K562 (cell line): ENCODE measurements at regions not wholly inside any gene's neighbourhood (a gene's known extent, or its start where the extent isn't known, plus 50 kb on each side); places are given as distances from the start of the nearest gene placed in this dataset.

Experiments used
- DACH1 ChIP-seq: fragments of 450-650 bp; IDR thresholded peaks from 2 replicates; pipeline ENCODE4 v1.6.1; 2018; ENCODE audit not compliant: partially characterized antibody
- HDAC8 ChIP-seq: fragments of 450-650 bp; IDR thresholded peaks from 2 replicates; pipeline ENCODE4 v1.6.1; 2016; ENCODE audit warnings: mild to moderate bottlenecking, missing genetic modification characterization, moderate library complexity, missing compliant biosample characterization
- KHSRP ChIP-seq: fragments of 450-650 bp; IDR thresholded peaks from 2 replicates; pipeline ENCODE4 v1.6.1; 2017
- MEF2D ChIP-seq: conservative IDR thresholded peaks from 2 replicates; pipeline ENCODE4 v1.6.1; 2016; ENCODE audit warnings: low read depth, missing genetic modification characterization, missing compliant biosample characterization
- NONO ChIP-seq, 2 experiments: fragments of 200-400 bp in 1 of 2; fragments of 450-650 bp in 1 of 2; formaldehyde crosslinking in 1 of 2; IDR thresholded peaks; 2 replicates each; pipeline ENCODE4 v1.6.1; 2017; ENCODE audit warnings: low read depth in 2 of 2, mild to moderate bottlenecking in 2 of 2, moderate library complexity in 2 of 2, low read length in 1 of 2
- NR1H2 ChIP-seq: sonication (generic); formaldehyde crosslinking; IDR thresholded peaks from 2 replicates; pipeline ENCODE4 v1.4.0; 2020; ENCODE audit warnings: mild to moderate bottlenecking, missing genetic modification reagents
- PHF20 ChIP-seq: fragments of 450-650 bp; IDR thresholded peaks from 2 replicates; pipeline ENCODE4 v1.6.1; 2018; ENCODE audit not compliant: partially characterized antibody
- POLR2AphosphoS2 ChIP-seq: IDR thresholded peaks from 2 replicates; pipeline ENCODE4 v1.6.1; 2012; ENCODE audit warnings: low read length, improper control_type of control experiment
- POU5F1 ChIP-seq: fragments of 150-350 bp; IDR thresholded peaks from 2 replicates; pipeline ENCODE4 v1.6.1; 2014; ENCODE audit warnings: borderline replicate concordance, low read length, low read depth, mild to moderate bottlenecking; ENCODE audit not compliant: partially characterized antibody
- SIX5 ChIP-seq, 2 experiments: IDR thresholded peaks; 2 replicates each; pipeline ENCODE4 v1.6.1; 2011; ENCODE audit warnings: low read length in 2 of 2, borderline replicate concordance in 1 of 2, low read depth in 1 of 2, mild to moderate bottlenecking in 1 of 2, moderate library complexity in 1 of 2; ENCODE audit not compliant: insufficient read depth in 1 of 2
- TAF9B ChIP-seq: fragments of 450-650 bp; IDR thresholded peaks from 2 replicates; pipeline ENCODE4 v1.6.1; 2018; ENCODE audit warnings: mild to moderate bottlenecking; ENCODE audit not compliant: partially characterized antibody
- TRIM24 ChIP-seq, 2 experiments: fragments of 450-650 bp; IDR thresholded peaks; 2 replicates each; pipeline ENCODE4 v1.6.1; 2016
- ZNF146 ChIP-seq: IDR thresholded peaks from one replicate; pipeline ENCODE4 v1.6.1; 2018; ENCODE audit warnings: missing compliant biosample characterization; ENCODE audit not compliant: unreplicated experiment
- ZNF584 ChIP-seq: fragments of 200-800 bp; sonication (Bioruptor generic); IDR thresholded peaks from 2 replicates; pipeline ENCODE4 v1.6.1; 2016; ENCODE audit warnings: low read depth, mild to moderate bottlenecking, missing genetic modification characterization, missing compliant biosample characterization
- TF ChIP-seq, protein P1 (sequence below): sonication (generic); formaldehyde crosslinking; IDR thresholded peaks from 2 replicates; pipeline ENCODE4 v1.8.0; 2023; ENCODE audit warnings: mild to moderate bottlenecking, missing genetic modification reagents
- TF ChIP-seq, protein P2 (sequence below), 2 experiments: IDR thresholded peaks in 1 of 2; conservative IDR thresholded peaks in 1 of 2; 2 replicates each; pipeline ENCODE4 v1.6.1; 2016; ENCODE audit warnings: low read depth in 2 of 2, mild to moderate bottlenecking in 1 of 2, missing compliant biosample characterization in 1 of 2, missing genetic modification characterization in 1 of 2, moderate library complexity in 1 of 2
- TF ChIP-seq, protein P3 (sequence below): fragments of 250-450 bp; sonication (Bioruptor Pico); IDR thresholded peaks from 2 replicates; pipeline ENCODE4 v1.8.0; 2022; ENCODE audit warnings: inconsistent platforms, mild to moderate bottlenecking, moderate library complexity, borderline replicate concordance
- TF ChIP-seq, protein P4 (sequence below): fragments of 250-450 bp; sonication (Bioruptor Pico); IDR thresholded peaks from 2 replicates; pipeline ENCODE4 v1.4.0; 2020; ENCODE audit warnings: mild to moderate bottlenecking

DNA sequence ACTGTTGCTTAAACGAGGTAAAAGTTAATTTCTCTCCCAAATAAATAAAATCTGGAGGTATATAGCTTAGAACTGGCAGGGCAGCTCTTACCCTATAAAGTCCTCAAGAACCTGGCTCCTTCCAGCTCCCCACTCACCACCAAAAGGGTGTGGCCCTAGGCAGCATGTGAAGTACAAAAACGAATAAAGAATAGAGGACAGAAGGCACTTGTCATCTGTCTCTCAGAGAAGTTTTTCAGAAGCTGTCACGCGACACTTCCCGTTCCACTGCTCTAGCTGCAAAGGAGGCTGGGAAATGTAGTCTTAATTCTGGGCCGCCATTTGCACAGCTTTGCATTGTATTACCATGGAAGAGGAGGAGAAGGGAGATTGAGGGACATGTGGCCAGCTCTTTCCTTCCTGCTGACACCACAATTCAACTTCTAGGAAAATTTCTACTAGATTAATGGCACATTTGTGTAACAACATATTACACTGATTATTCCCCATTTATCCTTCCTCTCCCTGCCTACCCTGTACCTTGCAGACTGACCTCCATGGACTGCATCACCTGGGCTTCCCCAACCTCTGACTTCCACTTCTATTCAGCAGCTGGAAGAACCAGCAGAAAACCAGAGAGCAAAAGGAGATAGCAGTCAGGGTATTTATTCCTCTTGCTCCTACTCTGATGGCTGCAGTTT lies 62.2 kb downstream of the CCDC71L start (continued):
- TF ChIP-seq, protein P1, sequence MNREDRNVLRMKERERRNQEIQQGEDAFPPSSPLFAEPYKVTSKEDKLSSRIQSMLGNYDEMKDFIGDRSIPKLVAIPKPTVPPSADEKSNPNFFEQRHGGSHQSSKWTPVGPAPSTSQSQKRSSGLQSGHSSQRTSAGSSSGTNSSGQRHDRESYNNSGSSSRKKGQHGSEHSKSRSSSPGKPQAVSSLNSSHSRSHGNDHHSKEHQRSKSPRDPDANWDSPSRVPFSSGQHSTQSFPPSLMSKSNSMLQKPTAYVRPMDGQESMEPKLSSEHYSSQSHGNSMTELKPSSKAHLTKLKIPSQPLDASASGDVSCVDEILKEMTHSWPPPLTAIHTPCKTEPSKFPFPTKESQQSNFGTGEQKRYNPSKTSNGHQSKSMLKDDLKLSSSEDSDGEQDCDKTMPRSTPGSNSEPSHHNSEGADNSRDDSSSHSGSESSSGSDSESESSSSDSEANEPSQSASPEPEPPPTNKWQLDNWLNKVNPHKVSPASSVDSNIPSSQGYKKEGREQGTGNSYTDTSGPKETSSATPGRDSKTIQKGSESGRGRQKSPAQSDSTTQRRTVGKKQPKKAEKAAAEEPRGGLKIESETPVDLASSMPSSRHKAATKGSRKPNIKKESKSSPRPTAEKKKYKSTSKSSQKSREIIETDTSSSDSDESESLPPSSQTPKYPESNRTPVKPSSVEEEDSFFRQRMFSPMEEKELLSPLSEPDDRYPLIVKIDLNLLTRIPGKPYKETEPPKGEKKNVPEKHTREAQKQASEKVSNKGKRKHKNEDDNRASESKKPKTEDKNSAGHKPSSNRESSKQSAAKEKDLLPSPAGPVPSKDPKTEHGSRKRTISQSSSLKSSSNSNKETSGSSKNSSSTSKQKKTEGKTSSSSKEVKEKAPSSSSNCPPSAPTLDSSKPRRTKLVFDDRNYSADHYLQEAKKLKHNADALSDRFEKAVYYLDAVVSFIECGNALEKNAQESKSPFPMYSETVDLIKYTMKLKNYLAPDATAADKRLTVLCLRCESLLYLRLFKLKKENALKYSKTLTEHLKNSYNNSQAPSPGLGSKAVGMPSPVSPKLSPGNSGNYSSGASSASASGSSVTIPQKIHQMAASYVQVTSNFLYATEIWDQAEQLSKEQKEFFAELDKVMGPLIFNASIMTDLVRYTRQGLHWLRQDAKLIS (CRISPR knock-in tag) = no peak
- 0 out of 2 replicates have a peak, but pooled peaks have one; percentile 21 for TF ChIP-seq ZNF584 (CRISPR knock-in tag)
- TF ChIP-seq MEF2D (tag) = 0 out of 2 replicates have a peak, but pooled peaks have one; percentile 40
- TF ChIP-seq DACH1 = no peak
- TF ChIP-seq POU5F1 = peak; percentile 64
- TF ChIP-seq ZNF146 = no peak
- TF ChIP-seq, protein P2, sequence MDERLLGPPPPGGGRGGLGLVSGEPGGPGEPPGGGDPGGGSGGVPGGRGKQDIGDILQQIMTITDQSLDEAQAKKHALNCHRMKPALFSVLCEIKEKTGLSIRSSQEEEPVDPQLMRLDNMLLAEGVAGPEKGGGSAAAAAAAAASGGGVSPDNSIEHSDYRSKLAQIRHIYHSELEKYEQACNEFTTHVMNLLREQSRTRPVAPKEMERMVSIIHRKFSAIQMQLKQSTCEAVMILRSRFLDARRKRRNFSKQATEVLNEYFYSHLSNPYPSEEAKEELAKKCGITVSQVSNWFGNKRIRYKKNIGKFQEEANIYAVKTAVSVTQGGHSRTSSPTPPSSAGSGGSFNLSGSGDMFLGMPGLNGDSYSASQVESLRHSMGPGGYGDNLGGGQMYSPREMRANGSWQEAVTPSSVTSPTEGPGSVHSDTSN (CRISPR knock-in tag; IDR thresholded peaks at IDR 0.05; ENCODE audit: low read depth) = no peak
- TF ChIP-seq, protein P2 (tag; conservative IDR thresholded peaks at IDR 0.05; ENCODE audit: low read depth) = peak; percentile 86
- peak; percentile 30 for TF ChIP-seq TAF9B
- TF ChIP-seq, protein P3, sequence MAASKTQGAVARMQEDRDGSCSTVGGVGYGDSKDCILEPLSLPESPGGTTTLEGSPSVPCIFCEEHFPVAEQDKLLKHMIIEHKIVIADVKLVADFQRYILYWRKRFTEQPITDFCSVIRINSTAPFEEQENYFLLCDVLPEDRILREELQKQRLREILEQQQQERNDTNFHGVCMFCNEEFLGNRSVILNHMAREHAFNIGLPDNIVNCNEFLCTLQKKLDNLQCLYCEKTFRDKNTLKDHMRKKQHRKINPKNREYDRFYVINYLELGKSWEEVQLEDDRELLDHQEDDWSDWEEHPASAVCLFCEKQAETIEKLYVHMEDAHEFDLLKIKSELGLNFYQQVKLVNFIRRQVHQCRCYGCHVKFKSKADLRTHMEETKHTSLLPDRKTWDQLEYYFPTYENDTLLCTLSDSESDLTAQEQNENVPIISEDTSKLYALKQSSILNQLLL (CRISPR knock-in tag) = no peak
- no peak for TF ChIP-seq HDAC8 (tag)
- no peak for TF ChIP-seq NR1H2
- TF ChIP-seq KHSRP = no peak
- no peak for TF ChIP-seq TRIM24 (IDR thresholded peaks at IDR 0.05)
- no peak for TF ChIP-seq POLR2AphosphoS2
- TF ChIP-seq PHF20 = no peak
- TF ChIP-seq, protein P4, sequence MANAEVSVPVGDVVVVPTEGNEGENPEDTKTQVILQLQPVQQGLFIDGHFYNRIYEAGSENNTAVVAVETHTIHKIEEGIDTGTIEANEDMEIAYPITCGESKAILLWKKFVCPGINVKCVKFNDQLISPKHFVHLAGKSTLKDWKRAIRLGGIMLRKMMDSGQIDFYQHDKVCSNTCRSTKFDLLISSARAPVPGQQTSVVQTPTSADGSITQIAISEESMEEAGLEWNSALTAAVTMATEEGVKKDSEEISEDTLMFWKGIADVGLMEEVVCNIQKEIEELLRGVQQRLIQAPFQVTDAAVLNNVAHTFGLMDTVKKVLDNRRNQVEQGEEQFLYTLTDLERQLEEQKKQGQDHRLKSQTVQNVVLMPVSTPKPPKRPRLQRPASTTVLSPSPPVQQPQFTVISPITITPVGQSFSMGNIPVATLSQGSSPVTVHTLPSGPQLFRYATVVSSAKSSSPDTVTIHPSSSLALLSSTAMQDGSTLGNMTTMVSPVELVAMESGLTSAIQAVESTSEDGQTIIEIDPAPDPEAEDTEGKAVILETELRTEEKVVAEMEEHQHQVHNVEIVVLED (CRISPR knock-in tag) = no peak
- TF ChIP-seq SIX5 (IDR thresholded peaks at IDR 0.05; ENCODE audit: borderline replicate concordance in 1 of 2, insufficient read depth in 1 of 2, low read depth in 1 of 2, low read length in 2 of 2) = peak; percentile 85 to 94
- no peak for TF ChIP-seq NONO (IDR thresholded peaks at IDR 0.05; ENCODE audit: low read depth in 2 of 2, low read length in 1 of 2)
